ENCODE measurements at regions not wholly inside any gene's neighbourhood (a gene's known extent, or its start where the extent isn't known, plus 50 kb on each side); places are given as distances from the start of the nearest gene placed in this dataset.

DNA sequence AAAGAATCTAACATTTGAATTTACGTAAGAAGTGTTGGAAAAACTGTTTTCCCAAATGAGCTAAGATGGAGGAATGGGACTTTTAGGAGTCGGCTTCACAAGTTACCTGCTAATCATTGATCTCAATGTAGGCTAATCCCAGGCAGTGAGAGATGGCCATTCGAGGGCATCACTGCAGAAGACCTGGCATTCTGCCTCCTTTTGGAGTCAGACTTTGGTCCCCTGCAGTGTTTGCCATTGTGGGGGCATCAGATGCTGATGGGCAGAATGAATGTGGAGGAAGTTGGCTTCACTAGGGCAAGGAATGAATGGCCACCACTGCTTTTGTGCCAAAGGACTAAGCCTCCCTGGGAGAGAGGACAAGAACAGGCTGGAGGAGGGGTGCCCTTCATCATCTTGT is 55.7 kb upstream of the NKX2-2 start:
- ATAC-seq (no peak), FAIRE-seq (no peak), DNase-seq (ENCODE audit: extremely low read depth in 1 of 4, low spot score in 3 of 4) (no peak)
- WGBS (ENCODE audit: insufficient coverage, low coverage, missing lambda C conversion rate), result 0% methylated on average over 2 of the region's 3 CpGs
- H3K9ac ChIP-seq (ENCODE audit: insufficient read depth in 1 of 2, low read depth in 2 of 2, low read length in 2 of 2), result no peak overlapping the region
- H3K27me3 ChIP-seq (ENCODE audit: control insufficient read depth in 2 of 2, insufficient read depth in 2 of 2, low read length in 2 of 2), result peaks cover 0 to 3% of the 10 kb centered on the region in 2 experiments; a peak in 2 of 5 replicates
- H3K4me2 ChIP-seq (ENCODE audit: insufficient read depth, low read length), result no peak overlapping the region
- TF ChIP-seq ZNF146 (CRISPR knock-in tag; IDR thresholded peaks at IDR 0.05; ENCODE audit: unreplicated experiment), result no peak
- no peak for TF ChIP-seq ZNF780A (CRISPR knock-in tag; IDR thresholded peaks at IDR 0.05)
- no peak for TF ChIP-seq CAMTA2 (CRISPR knock-in tag; conservative IDR thresholded peaks at IDR 0.05)
- TF ChIP-seq ZNF184 (CRISPR knock-in tag; IDR thresholded peaks at IDR 0.05), result no peak
- TF ChIP-seq CBFB (CRISPR knock-in tag; IDR thresholded peaks at IDR 0.05), result no peak
- TF ChIP-seq HDAC3 (IDR thresholded peaks at IDR 0.05; ENCODE audit: borderline replicate concordance, partially characterized antibody), result no peak
- no peak for TF ChIP-seq ZNF197 (CRISPR knock-in tag; IDR thresholded peaks at IDR 0.05; ENCODE audit: low read depth)
- no peak for TF ChIP-seq PHTF2 (CRISPR knock-in tag; IDR thresholded peaks at IDR 0.05)
- no peak for TF ChIP-seq SREBF2 (CRISPR knock-in tag; IDR thresholded peaks at IDR 0.05)
- no peak for TF ChIP-seq RBM34 (IDR thresholded peaks at IDR 0.05; ENCODE audit: borderline replicate concordance, insufficient read depth, low read length)
- TF ChIP-seq, protein P1, sequence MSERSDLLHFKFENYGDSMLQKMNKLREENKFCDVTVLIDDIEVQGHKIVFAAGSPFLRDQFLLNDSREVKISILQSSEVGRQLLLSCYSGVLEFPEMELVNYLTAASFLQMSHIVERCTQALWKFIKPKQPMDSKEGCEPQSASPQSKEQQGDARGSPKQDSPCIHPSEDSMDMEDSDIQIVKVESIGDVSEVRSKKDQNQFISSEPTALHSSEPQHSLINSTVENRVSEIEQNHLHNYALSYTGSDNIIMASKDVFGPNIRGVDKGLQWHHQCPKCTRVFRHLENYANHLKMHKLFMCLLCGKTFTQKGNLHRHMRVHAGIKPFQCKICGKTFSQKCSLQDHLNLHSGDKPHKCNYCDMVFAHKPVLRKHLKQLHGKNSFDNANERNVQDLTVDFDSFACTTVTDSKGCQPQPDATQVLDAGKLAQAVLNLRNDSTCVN (CRISPR knock-in tag; IDR thresholded peaks at IDR 0.05), result no peak
- TF ChIP-seq HNRNPL (IDR thresholded peaks at IDR 0.05; ENCODE audit: low read depth, low read length), result no peak
- TF ChIP-seq HSF4 (CRISPR knock-in tag; IDR thresholded peaks at IDR 0.05; ENCODE audit: borderline replicate concordance), result no peak
- H3K9me1 ChIP-seq (ENCODE audit: control insufficient read depth, insufficient read depth, low read length), result no peaks in the 10 kb centered on the region
- CTCF ChIA-PET (ENCODE audit: low intra/inter-chr PET ratio), result interaction anchor here (0.7 kb wide), 1 partner anchor 328 kb away, joined by 3 read pairs; no protein-coding TSS in a partner anchor
- POLR2A ChIA-PET, result no interaction called here
- no peaks in the 10 kb centered on the region; a peak in 2 of 5 replicates for H3K4me1 ChIP-seq (replicated peaks in 1 of 2; ENCODE audit: control insufficient read depth in 2 of 2, insufficient read depth in 2 of 2, low read length in 2 of 2)
- in situ Hi-C loops (cut with MboI) (no loop called here), intact Hi-C loops (cut with micrococcal nuclease) (no loop called here)
- H3K27ac ChIP-seq (ENCODE audit: extremely low read depth, low read depth, low read length), result no peak overlapping the region
- no peaks in the 10 kb centered on the region for H3K79me2 ChIP-seq (ENCODE audit: control insufficient read depth, insufficient read depth, low read length)
- no peak overlapping the region for H2AFZ ChIP-seq (ENCODE audit: low read depth, low read length)
- H3K36me3 ChIP-seq (ENCODE audit: control insufficient read depth, insufficient read depth, low read length), result no peaks in the 10 kb centered on the region
- H3K9me3 ChIP-seq (replicated peaks; ENCODE audit: control insufficient read depth, insufficient read depth, low read depth, low read length), result no peaks in the 10 kb centered on the region
- H3K4me3 ChIP-seq, result no peak overlapping the region
- BruUV-seq (replicated peaks), result no TSS peak
- no peaks in the 10 kb centered on the region for H4K20me1 ChIP-seq (replicated peaks; ENCODE audit: control insufficient read depth, insufficient read depth, low read length)

Data from K562 (cell line).